Bronchial epithelial cell (primary cell): ENCODE measurements at regions not wholly inside any gene's neighbourhood (a gene's known extent, or its start where the extent isn't known, plus 50 kb on each side); places are given as distances from the start of the nearest gene placed in this dataset.

Experiments used
- DNase-seq: peaks from one replicate; pipeline ENCODE4 v3.0.0-alpha.2; 2010; ENCODE audit warnings: low read depth
- FAIRE-seq: peaks from 2 replicates; lab custom pipeline; 2011; peaks lifted over from hg19 to GRCh38; lab: Jason Lieb, UNC
- H3K27me3 ChIP-seq: 2 replicates; pipeline ENCODE4 v1.5.1; 2011; ENCODE audit warnings: low read length; ENCODE audit not compliant: control insufficient read depth, insufficient read depth
- H3K36me3 ChIP-seq: 2 replicates; pipeline ENCODE4 v1.5.1; 2011; ENCODE audit warnings: low read length; ENCODE audit not compliant: control insufficient read depth, insufficient read depth
- H3K4me3 ChIP-seq: 2 replicates; pipeline ENCODE4 v1.5.1; 2011; ENCODE audit warnings: mild to moderate bottlenecking, low read depth, low read length, control low read depth
- CTCF ChIP-seq: IDR thresholded peaks from 2 replicates; pipeline ENCODE4 v1.5.1; 2011; ENCODE audit warnings: mild to moderate bottlenecking, moderate library complexity, low read length, control low read depth, inconsistent platforms; ENCODE audit not compliant: insufficient read depth, severe bottlenecking

GRCh38 chr6:51339108-51339507, 520.4 kb downstream of the TFAP2B start:
- no peak overlapping the region for H3K4me3 ChIP-seq
- DNase-seq (no peak), FAIRE-seq (no peak)
- no peaks in the 10 kb centered on the region for H3K36me3 ChIP-seq
- no peak for TF ChIP-seq CTCF
- no peaks in the 10 kb centered on the region for H3K27me3 ChIP-seq

- DNase-seq (no peak), FAIRE-seq (no peak)
Measured at GRCh38 chr6:51339728-51340127, 521.1 kb downstream of the TFAP2B start.

GRCh38 chr6:51342393-51342792, 523.7 kb downstream of the TFAP2B start:
- H3K4me3 ChIP-seq, result no peak overlapping the region
- FAIRE-seq (no peak), DNase-seq (no peak)
- H3K27me3 ChIP-seq, result no peaks in the 10 kb centered on the region
- no peaks in the 10 kb centered on the region for H3K36me3 ChIP-seq
- no peak for TF ChIP-seq CTCF

More at GRCh38 chr6:51339728-51340127, 521.1 kb downstream of the TFAP2B start:
- Histone ChIP-seq H3K36me3 (no peaks in the 10 kb centered on the region), H3K4me3 (no peak overlapping the region), H3K27me3 (no peaks in the 10 kb centered on the region)
- TF ChIP-seq CTCF, result no peak

GRCh38 chr6:51349857-51350256, 531.2 kb downstream of the TFAP2B start:
- FAIRE-seq (peak; percentile 68), DNase-seq (no peak)
- no peak for TF ChIP-seq CTCF
- H3K4me3 ChIP-seq, result no peak overlapping the region
- no peaks in the 10 kb centered on the region for H3K27me3 ChIP-seq
- no peaks in the 10 kb centered on the region for H3K36me3 ChIP-seq

GRCh38 chr6:51350308-51350904, 531.7 kb downstream of the TFAP2B start:
- Histone ChIP-seq H3K4me3 (no peak overlapping the region), H3K36me3 (no peaks in the 10 kb centered on the region), H3K27me3 (no peaks in the 10 kb centered on the region)
- TF ChIP-seq CTCF, result peak; percentile 28
- FAIRE-seq (no peak), DNase-seq (peak; percentile 31)

- FAIRE-seq, result peak; percentile 60
Measured at GRCh38 chr6:51352506-51353029, 533.9 kb downstream of the TFAP2B start.

More at GRCh38 chr6:51352506-51353029, 533.9 kb downstream of the TFAP2B start:
- H3K27me3 ChIP-seq, result no peaks in the 10 kb centered on the region
- peak; percentile 50 for DNase-seq
- H3K4me3 ChIP-seq, result no peak overlapping the region
- no peaks in the 10 kb centered on the region for H3K36me3 ChIP-seq
- TF ChIP-seq CTCF, result no peak
